DND-41 (cell line): ENCODE measurements at regions not wholly inside any gene's neighbourhood (a gene's known extent, or its start where the extent isn't known, plus 50 kb on each side); places are given as distances from the start of the nearest gene placed in this dataset.

Experiments
- EZH2 ChIP-seq: IDR thresholded peaks from 3 replicates; pipeline ENCODE4 v1.6.1; 2012; ENCODE audit warnings: borderline replicate concordance, low read depth, mild to moderate bottlenecking, moderate library complexity, low read length, inconsistent platforms; ENCODE audit not compliant: severe bottlenecking
- TF ChIP-seq, protein P1 (sequence below): IDR thresholded peaks from 2 replicates; pipeline ENCODE4 v1.5.1; 2012; ENCODE audit warnings: borderline replicate concordance, low read length, moderate library complexity, mild to moderate bottlenecking; ENCODE audit not compliant: poor library complexity, severe bottlenecking; ENCODE audit errors: extremely low read depth

DNA sequence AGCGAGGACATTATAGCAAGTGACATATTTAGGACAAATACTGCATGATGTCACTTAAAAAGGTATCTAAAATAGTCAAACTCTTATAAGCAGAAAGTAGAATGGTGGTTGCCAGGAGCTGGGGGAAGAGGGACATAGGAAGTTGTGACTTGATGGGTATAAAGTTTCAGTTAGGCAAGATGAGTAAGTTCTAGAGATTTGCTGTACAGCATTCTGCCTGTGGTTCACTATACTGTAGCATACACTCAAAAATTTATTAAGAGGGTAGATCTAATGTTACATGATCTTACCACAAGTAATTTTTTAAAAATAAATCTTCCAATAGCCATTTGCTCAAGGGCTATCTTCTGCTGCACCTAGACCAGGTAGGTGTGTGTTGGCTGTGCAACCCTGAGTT, 78.1 kb upstream of the NPAS2 start:
- TF ChIP-seq EZH2, result no peak
- TF ChIP-seq, protein P1, sequence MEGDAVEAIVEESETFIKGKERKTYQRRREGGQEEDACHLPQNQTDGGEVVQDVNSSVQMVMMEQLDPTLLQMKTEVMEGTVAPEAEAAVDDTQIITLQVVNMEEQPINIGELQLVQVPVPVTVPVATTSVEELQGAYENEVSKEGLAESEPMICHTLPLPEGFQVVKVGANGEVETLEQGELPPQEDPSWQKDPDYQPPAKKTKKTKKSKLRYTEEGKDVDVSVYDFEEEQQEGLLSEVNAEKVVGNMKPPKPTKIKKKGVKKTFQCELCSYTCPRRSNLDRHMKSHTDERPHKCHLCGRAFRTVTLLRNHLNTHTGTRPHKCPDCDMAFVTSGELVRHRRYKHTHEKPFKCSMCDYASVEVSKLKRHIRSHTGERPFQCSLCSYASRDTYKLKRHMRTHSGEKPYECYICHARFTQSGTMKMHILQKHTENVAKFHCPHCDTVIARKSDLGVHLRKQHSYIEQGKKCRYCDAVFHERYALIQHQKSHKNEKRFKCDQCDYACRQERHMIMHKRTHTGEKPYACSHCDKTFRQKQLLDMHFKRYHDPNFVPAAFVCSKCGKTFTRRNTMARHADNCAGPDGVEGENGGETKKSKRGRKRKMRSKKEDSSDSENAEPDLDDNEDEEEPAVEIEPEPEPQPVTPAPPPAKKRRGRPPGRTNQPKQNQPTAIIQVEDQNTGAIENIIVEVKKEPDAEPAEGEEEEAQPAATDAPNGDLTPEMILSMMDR, result no peak
